Naive thymus-derived CD8-positive, alpha-beta T cell (primary cell): ENCODE measurements at regions not wholly inside any gene's neighbourhood (a gene's known extent, or its start where the extent isn't known, plus 50 kb on each side); places are given as distances from the start of the nearest gene placed in this dataset.
A peak's percentile ranks its signal among the peaks of the same experiment; 100 is the strongest.

Experiments used
- ATAC-seq, 2 donors: fragments of 150-1000 bp; cut with Tn5 transposase in 1 of 2; sonication (Bioruptor Pico), chemical (Tn5 transposase) in 1 of 2; 1 replicate in 1 of 2; 2 replicates in 1 of 2; pipeline ENCODE4 v1.10.0; 2021; ENCODE audit warnings: mild to moderate bottlenecking in 2 of 2, moderate library complexity in 2 of 2
- POLR2A ChIA-PET: fragments of 350-600 bp; sonication (Branson Sonifier 250); formaldehyde crosslinking; loops from one replicate; lab custom pipeline; 2021; ENCODE audit warnings: antibody characterized with exemption; lab: Charles Lee
- DNase-seq, 10 donors: peaks; one replicate each; pipeline versions ENCODE4 v3.0.0 to v3.0.0-alpha.2; 2020 to 2022
- H3K27ac Mint-ChIP-seq, 10 donors: one replicate each; pipeline ENCODE4 v1.8.0; 2020 to 2022; ENCODE audit warnings: mild to moderate bottlenecking in 10 of 10, mixed read lengths in 10 of 10, moderate library complexity in 4 of 10, inconsistent platforms in 1 of 10
- H3K27me3 Mint-ChIP-seq, 5 donors: one replicate each; pipeline ENCODE4 v1.8.0; 2021 to 2022; ENCODE audit warnings: mixed read lengths in 5 of 5
- H3K36me3 Mint-ChIP-seq, 3 donors: one replicate each; pipeline ENCODE4 v1.8.0; 2020 to 2022; ENCODE audit warnings: mixed read lengths in 3 of 3, mild to moderate bottlenecking in 2 of 3, inconsistent platforms in 1 of 3
- H3K4me1 Mint-ChIP-seq, 4 donors: one replicate each; pipeline ENCODE4 v1.8.0; 2021 to 2022; ENCODE audit warnings: mixed read lengths in 4 of 4
- H3K4me3 Mint-ChIP-seq, 10 donors: one replicate each; pipeline ENCODE4 v1.8.0; 2020 to 2022; ENCODE audit warnings: mild to moderate bottlenecking in 10 of 10, mixed read lengths in 10 of 10, moderate library complexity in 6 of 10, inconsistent platforms in 1 of 10
- H3K9me3 Mint-ChIP-seq, 9 donors: one replicate each; pipeline ENCODE4 v1.8.0; 2020 to 2022; ENCODE audit warnings: mixed read lengths in 9 of 9, mild to moderate bottlenecking in 3 of 9, inconsistent platforms in 1 of 9, moderate library complexity in 1 of 9

DNA sequence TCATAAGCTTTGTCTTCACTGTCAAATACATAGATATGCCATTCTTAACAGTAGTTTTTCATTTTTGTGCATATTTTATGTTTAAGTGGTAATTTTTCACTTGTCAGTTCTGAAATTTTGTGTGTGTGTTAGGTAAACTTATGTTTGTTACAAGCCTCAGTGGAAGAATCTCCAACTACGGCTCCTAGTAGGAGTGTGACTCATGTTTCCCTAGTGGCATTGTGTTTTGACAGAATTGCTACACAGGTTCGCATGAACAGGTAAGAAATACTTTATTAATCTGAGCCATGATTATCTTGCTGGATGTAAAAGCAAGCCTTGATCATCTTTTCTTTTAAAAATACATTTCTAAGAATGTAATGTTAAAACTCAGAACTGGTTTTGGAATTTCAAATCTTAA is 94.4 kb downstream of the BLTP1 start:
- Mint-ChIP-seq H3K36me3 (peaks cover 2 to 73% (median 19%) of the 10 kb centered on the region in 3 donors), H3K27ac (no peak overlapping the region), H3K27me3 (no peaks in the 10 kb centered on the region), H3K4me3 (no peak overlapping the region), H3K9me3 (no peaks in the 10 kb centered on the region), H3K4me1 (no peaks in the 10 kb centered on the region)
- no peak for DNase-seq
- POLR2A ChIA-PET, result no interaction called here
- no peak for ATAC-seq

- POLR2A ChIA-PET, result no interaction called here
- Mint-ChIP-seq H3K27ac (no peak overlapping the region), H3K9me3 (no peaks in the 10 kb centered on the region), H3K4me3 (no peak overlapping the region), H3K4me1 (peaks cover 0 to 4% (median 0%) of the 10 kb centered on the region in 4 donors), H3K36me3 (peaks cover 15 to 85% (median 34%) of the 10 kb centered on the region in 3 donors), H3K27me3 (no peaks in the 10 kb centered on the region)
- DNase-seq (no peak), ATAC-seq (no peak)
These were observed 97.2 kb downstream of the BLTP1 start for GRCh38 chr4:122249357-122249756.

- no peak for DNase-seq
- Mint-ChIP-seq H3K27me3 (no peaks in the 10 kb centered on the region), H3K9me3 (no peaks in the 10 kb centered on the region), H3K4me3 (no peak overlapping the region), H3K27ac (peak overlapping the region in 2 of 10 donors; percentile 34 to 77), H3K36me3 (peaks cover 24 to 84% (median 48%) of the 10 kb centered on the region in 3 donors), H3K4me1 (peaks cover 0 to 4% (median 0%) of the 10 kb centered on the region in 4 donors)
- POLR2A ChIA-PET, result no interaction called here
- ATAC-seq, result no peak
These were observed 100.5 kb downstream of the BLTP1 start for GRCh38 chr4:122252584-122252983.

GRCh38 chr4:122259849-122260248 is 107.7 kb downstream of the BLTP1 start:
- Mint-ChIP-seq H3K9me3 (no peaks in the 10 kb centered on the region), H3K4me1 (no peaks in the 10 kb centered on the region), H3K36me3 (peaks cover 22 to 86% (median 40%) of the 10 kb centered on the region in 3 donors), H3K27me3 (no peaks in the 10 kb centered on the region), H3K4me3 (no peak overlapping the region), H3K27ac (no peak overlapping the region)
- POLR2A ChIA-PET, result no interaction called here
- ATAC-seq, result no peak
- no peak for DNase-seq

- POLR2A ChIA-PET, result no interaction called here
- DNase-seq, result no peak
- Mint-ChIP-seq H3K9me3 (no peaks in the 10 kb centered on the region), H3K36me3 (peaks cover 17 to 84% (median 34%) of the 10 kb centered on the region in 3 donors), H3K27ac (no peak overlapping the region), H3K4me1 (peaks cover 0 to 3% (median 0%) of the 10 kb centered on the region in 4 donors), H3K27me3 (no peaks in the 10 kb centered on the region), H3K4me3 (no peak overlapping the region)
- no peak for ATAC-seq
These were observed 102.5 kb upstream of the ADAD1 start for GRCh38 chr4:122276359-122276758.

- no peak overlapping the region for H3K4me3 Mint-ChIP-seq
These were observed 99.8 kb upstream of the ADAD1 start for GRCh38 chr4:122278976-122279375.

GRCh38 chr4:122279670-122280069 is 99.1 kb upstream of the ADAD1 start:
- H3K36me3 Mint-ChIP-seq, result peaks cover 13 to 86% (median 31%) of the 10 kb centered on the region in 3 donors
- H3K9me3 Mint-ChIP-seq, result no peaks in the 10 kb centered on the region
- peak overlapping the region in 1 of 10 donors; percentile 21 for H3K27ac Mint-ChIP-seq
- ATAC-seq, result no peak
- POLR2A ChIA-PET, result no interaction called here
- no peaks in the 10 kb centered on the region for H3K27me3 Mint-ChIP-seq
- H3K4me3 Mint-ChIP-seq, result no peak overlapping the region
- no peak for DNase-seq
- H3K4me1 Mint-ChIP-seq, result peaks cover 0 to 3% (median 0%) of the 10 kb centered on the region in 4 donors

More at GRCh38 chr4:122278976-122279375, 99.8 kb upstream of the ADAD1 start:
- POLR2A ChIA-PET, result no interaction called here
- Mint-ChIP-seq H3K27ac (peak overlapping the region in 1 of 10 donors; percentile 17), H3K9me3 (no peaks in the 10 kb centered on the region), H3K36me3 (peaks cover 13 to 91% (median 31%) of the 10 kb centered on the region in 3 donors), H3K4me1 (peaks cover 0 to 3% (median 0%) of the 10 kb centered on the region in 4 donors), H3K27me3 (no peaks in the 10 kb centered on the region)
- DNase-seq, result no peak
- no peak for ATAC-seq

DNA sequence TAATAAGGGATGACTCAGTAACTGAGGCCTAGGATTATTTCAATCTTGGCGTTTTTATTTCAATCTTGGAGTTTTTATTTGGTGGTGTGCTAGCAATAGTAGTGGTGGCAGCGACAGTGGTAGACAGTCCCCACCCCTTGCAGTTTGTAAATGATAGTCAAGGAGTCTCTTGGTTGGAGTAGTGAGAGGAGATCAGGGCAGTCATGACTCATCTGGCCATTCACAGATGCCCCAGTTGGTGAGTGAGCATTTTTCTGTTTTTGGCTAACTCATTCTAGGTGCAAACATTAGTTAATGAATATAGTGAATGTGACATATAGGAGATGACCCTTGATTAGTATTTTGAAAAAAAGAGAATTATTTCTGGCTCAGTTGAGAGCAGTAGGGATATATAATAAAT is 93.5 kb upstream of the ADAD1 start:
- ATAC-seq, result no peak
- Mint-ChIP-seq H3K36me3 (peaks cover 15 to 74% (median 42%) of the 10 kb centered on the region in 3 donors), H3K9me3 (no peaks in the 10 kb centered on the region), H3K27me3 (no peaks in the 10 kb centered on the region), H3K4me3 (no peak overlapping the region), H3K4me1 (no peaks in the 10 kb centered on the region), H3K27ac (peak overlapping the region in 1 of 10 donors; percentile 5)
- POLR2A ChIA-PET, result no interaction called here
- no peak for DNase-seq

DNA sequence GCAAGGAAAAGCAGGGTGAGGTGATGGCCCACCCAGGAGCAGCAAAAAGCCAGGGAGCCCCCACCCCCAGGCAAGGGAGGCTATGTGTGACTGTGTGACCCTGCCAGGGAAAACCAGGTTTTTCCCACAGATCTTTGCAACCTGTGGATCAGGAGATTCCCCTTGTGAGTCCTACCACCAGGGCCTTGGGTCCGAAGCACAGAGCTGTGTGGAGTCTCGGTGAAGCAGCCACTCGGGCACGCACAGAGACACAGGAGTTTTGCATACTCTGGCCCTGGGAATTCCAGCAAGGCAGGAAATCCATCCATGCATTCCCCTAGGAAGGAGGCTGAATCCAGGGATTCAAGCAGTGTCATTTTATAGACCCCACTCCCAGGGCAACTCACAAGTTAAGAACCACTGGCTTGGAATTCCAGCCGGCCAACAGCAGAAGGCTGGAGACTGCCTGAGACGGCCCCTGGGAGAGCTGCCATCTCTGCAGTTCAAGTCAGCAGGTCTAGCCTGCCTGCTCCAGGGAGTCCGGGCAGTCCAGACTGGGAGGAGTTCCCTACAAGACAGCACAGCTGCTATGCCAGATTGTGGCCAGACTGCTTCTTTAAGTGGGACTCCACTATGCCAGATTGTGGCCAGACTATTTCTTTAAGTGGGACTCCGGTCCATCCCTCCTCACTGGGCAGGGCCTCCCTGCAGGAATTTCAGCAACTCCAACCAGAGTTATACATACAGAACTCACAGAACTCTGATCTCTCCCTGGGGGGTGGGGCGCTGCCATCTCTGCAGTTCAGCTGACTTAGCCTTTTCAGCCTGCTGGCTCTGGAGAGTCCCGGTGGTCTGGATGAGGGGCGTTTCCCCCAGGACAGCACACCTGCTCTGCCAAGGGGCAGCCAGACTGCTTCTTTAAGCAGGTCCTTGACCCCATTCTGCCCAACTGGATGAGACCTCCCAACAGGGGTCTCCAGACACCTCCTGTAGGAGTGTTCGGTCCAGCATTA is 85.1 kb upstream of the ADAD1 start:
- H3K27me3 Mint-ChIP-seq, result no peaks in the 10 kb centered on the region
- H3K36me3 Mint-ChIP-seq, result peaks cover 14 to 58% (median 53%) of the 10 kb centered on the region in 3 donors
- H3K4me3 Mint-ChIP-seq, result no peak overlapping the region
- H3K9me3 Mint-ChIP-seq, result peaks cover 0 to 12% (median 0%) of the 10 kb centered on the region in 9 donors
- peaks cover 0 to 6% (median 0%) of the 10 kb centered on the region in 4 donors for H3K4me1 Mint-ChIP-seq
- no peak for ATAC-seq
- DNase-seq, result no peak
- POLR2A ChIA-PET, result no interaction called here
- H3K27ac Mint-ChIP-seq, result no peak overlapping the region

GRCh38 chr4:122297694-122298093 is 81.1 kb upstream of the ADAD1 start:
- POLR2A ChIA-PET, result no interaction called here
- peaks cover 10 to 48% (median 29%) of the 10 kb centered on the region in 3 donors for H3K36me3 Mint-ChIP-seq
- no peak overlapping the region for H3K27ac Mint-ChIP-seq
- H3K27me3 Mint-ChIP-seq, result no peaks in the 10 kb centered on the region
- H3K4me3 Mint-ChIP-seq, result no peak overlapping the region
- H3K4me1 Mint-ChIP-seq, result peaks cover 0 to 6% (median 0%) of the 10 kb centered on the region in 4 donors
- H3K9me3 Mint-ChIP-seq, result peaks cover 0 to 12% (median 0%) of the 10 kb centered on the region in 9 donors
- DNase-seq (no peak), ATAC-seq (no peak)

DNA sequence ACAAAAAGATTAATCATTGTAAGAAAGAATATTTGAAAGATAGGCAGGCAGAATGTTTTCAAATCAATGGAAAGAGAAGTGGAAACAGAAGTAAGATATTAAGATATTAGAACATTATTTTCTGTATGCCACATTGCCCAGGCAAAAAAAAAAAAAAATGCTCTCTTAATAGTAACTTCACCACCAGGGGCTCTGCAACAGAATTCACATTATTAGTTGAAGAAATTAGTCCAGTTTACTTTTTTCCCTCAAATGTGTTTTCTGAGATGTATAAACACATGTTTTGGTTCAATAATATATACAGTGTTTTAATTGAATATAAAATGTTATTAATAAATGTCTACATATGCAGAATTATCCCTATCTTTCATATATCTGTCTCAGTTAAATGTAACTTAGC is 78.0 kb upstream of the ADAD1 start:
- H3K36me3 Mint-ChIP-seq, result peaks cover 3 to 46% (median 12%) of the 10 kb centered on the region in 3 donors
- DNase-seq (no peak), ATAC-seq (no peak)
- peaks cover 0 to 3% (median 0%) of the 10 kb centered on the region in 9 donors for H3K9me3 Mint-ChIP-seq
- H3K4me1 Mint-ChIP-seq, result peaks cover 0 to 6% (median 0%) of the 10 kb centered on the region in 4 donors
- H3K27me3 Mint-ChIP-seq, result no peaks in the 10 kb centered on the region
- POLR2A ChIA-PET, result no interaction called here
- H3K27ac Mint-ChIP-seq, result peak overlapping the region in 1 of 10 donors; percentile 32
- H3K4me3 Mint-ChIP-seq, result no peak overlapping the region

DNA sequence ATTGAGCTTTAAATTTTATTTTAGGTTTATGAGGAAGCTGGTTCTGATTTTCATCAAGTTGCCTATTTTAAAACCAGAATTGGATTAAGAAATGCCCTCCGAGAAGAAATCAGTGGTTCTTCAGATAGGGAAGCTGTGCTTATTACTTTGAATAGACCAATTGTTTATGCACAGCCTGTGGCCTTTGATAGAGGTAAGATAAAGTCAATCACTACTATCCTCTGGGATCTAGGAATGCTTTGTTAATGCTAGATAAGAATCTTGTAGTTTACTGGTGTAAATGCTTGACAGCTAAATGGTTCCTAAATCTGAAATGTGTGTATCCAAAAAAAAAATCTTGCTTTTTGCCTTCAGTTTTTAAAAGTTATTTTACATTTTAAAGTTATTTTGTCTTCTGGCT is 73.0 kb upstream of the ADAD1 start:
- ATAC-seq, result no peak
- no peaks in the 10 kb centered on the region for H3K27me3 Mint-ChIP-seq
- POLR2A ChIA-PET, result no interaction called here

DNA sequence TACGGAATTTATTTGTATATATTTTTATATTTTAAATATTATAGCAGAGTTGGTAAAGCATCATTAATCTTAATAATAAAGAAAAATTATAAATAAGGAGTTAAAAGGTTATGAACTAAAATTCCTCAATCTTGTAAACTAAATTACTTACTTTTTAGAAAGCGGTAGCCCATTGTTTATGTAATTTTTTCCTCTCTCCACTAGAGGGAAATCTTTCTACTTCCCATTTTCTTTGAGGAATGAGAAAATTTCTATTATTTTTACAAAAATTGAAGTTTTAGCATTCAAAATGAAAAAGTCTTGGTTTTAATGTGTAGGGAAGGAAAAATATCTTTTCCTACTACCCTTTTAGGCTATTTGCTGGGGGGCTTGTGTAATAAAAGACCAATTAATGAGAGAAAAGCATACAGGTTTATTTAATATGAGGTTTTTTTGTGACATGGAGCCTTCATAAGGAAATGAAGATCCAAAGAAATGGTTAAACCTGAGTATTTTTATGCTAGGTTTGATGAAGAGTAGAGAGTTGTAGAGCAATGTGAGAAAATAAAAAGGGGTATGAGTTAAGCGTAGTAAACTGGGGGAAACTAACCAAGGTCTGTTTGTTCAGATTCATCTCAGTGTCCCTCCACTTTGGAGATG is 68.7 kb upstream of the ADAD1 start:
- Mint-ChIP-seq H3K9me3 (no peaks in the 10 kb centered on the region), H3K4me3 (no peak overlapping the region), H3K27me3 (no peaks in the 10 kb centered on the region), H3K4me1 (peaks cover 0 to 1% (median 0%) of the 10 kb centered on the region in 4 donors), H3K36me3 (peaks cover 0 to 71% (median 11%) of the 10 kb centered on the region in 3 donors), H3K27ac (peak overlapping the region in 1 of 10 donors; percentile 13)
- ATAC-seq (no peak), DNase-seq (peak in 1 of 10 donors; percentile 1)
- POLR2A ChIA-PET, result no interaction called here

More for the DNA sequence above, 73.0 kb upstream of the ADAD1 start:
- Mint-ChIP-seq H3K4me3 (no peak overlapping the region), H3K27ac (no peak overlapping the region), H3K9me3 (no peaks in the 10 kb centered on the region), H3K4me1 (peaks cover 0 to 3% (median 0%) of the 10 kb centered on the region in 4 donors), H3K36me3 (peaks cover 3 to 73% (median 12%) of the 10 kb centered on the region in 3 donors)
- DNase-seq, result no peak
